Brain microvascular endothelial cell (primary cell): ENCODE measurements at regions not wholly inside any gene's neighbourhood (a gene's known extent, or its start where the extent isn't known, plus 50 kb on each side); places are given as distances from the start of the nearest gene placed in this dataset.
"Not testable (repeated sequence)": the region's sequence is repeated elsewhere in the genome, so short reads cannot be mapped to it uniquely, and the experiment has no call there.

ENCODE experiments used
- DNase-seq: peaks from one replicate; pipeline ENCODE4 v3.0.0-alpha.2; 2020
- H3K27ac ChIP-seq: fragments of 250-450 bp; sonication (Bioruptor Pico); 2 replicates; pipeline ENCODE4 v1.5.1; 2020; ENCODE audit warnings: mild to moderate bottlenecking, moderate library complexity
- H3K27me3 ChIP-seq: fragments of 250-450 bp; sonication (Bioruptor Pico); replicated peaks from 2 replicates; pipeline ENCODE4 v1.5.1; 2020; ENCODE audit warnings: mild to moderate bottlenecking
- H3K36me3 ChIP-seq: fragments of 250-450 bp; sonication (Bioruptor Pico); replicated peaks from 2 replicates; pipeline ENCODE4 v1.5.1; 2020; ENCODE audit warnings: mild to moderate bottlenecking
- H3K4me3 ChIP-seq: 2 replicates; pipeline ENCODE4 v1.5.1; 2011; ENCODE audit warnings: low read depth, mild to moderate bottlenecking, control low read depth, low read length, moderate library complexity
- CTCF ChIP-seq: IDR thresholded peaks from 2 replicates; pipeline ENCODE4 v1.5.1; 2011; ENCODE audit warnings: low read depth, mild to moderate bottlenecking, moderate library complexity, low read length, control low read depth, inconsistent platforms; ENCODE audit errors: missing control alignments
- in situ Hi-C: cut with HindIII; loops from 2 replicates; pipeline ENCODE4 v1.10.0; 2017; ENCODE audit warnings: low sequenced_read_pairs, low pct_ligation_motif_present

DNA sequence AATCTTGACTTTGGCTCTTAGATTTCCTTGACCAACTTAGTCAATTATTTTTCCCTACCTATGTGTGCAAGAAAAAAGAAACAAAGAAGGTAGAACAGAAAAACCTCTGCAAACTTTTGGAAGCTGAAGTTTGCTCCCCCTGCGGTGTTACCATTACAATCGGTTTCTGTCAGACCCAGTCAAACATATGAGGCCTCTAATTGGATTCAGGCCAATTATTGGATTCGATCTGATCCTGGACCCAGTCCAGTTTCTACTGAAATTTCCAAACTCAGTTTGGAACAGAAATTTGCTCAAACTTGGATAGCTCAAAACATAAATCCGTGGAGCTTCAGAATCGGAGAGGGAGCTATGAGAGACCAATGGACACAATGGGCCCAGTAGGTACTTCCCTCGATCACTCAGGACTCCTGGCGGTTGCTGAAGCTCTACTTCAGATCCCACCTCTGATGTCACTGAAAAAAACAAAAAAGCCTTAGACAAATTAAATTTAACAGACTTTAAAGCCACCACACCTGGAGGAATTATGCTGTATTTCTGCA, 523.9 kb downstream of the DMRTA1 start:
- TF ChIP-seq CTCF: no peak
- Histone ChIP-seq H3K4me3 (no peak overlapping the region), H3K27ac (no peak overlapping the region), H3K27me3 (no peaks in the 10 kb centered on the region), H3K36me3 (no peaks in the 10 kb centered on the region)
- in situ Hi-C loops: no loop called here
- DNase-seq: no peak

- Histone ChIP-seq H3K36me3 (no peaks in the 10 kb centered on the region), H3K27ac (no peak overlapping the region), H3K27me3 (no peaks in the 10 kb centered on the region), H3K4me3 (no peak overlapping the region)
- DNase-seq: no peak
- in situ Hi-C loops: no loop called here
- TF ChIP-seq CTCF: no peak
These were observed 529.3 kb downstream of the DMRTA1 start for GRCh38 chr9:22975951-22976350.

DNA sequence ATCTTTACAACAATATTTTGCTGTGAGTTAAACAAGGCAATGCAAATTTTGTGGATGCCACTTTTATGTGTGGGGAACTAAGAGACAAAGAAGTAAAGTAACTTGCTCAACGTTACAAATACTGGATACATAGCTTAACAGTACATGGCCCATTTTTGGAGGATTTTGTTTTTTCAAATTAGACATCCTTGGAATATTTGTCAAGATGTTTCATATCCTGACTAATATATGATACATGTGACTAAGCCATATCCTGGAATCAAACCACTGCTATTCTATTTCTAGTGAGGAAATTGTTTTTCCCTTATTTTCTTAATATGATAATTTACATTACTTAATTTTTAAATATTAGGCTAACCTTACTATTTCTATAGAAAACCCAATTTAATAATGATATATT, 529.8 kb downstream of the DMRTA1 start:
- Histone ChIP-seq H3K27me3 (no peaks in the 10 kb centered on the region), H3K4me3 (no peak overlapping the region), H3K27ac (no peak overlapping the region), H3K36me3 (no peaks in the 10 kb centered on the region)
- DNase-seq: no peak
- in situ Hi-C loops: no loop called here
- TF ChIP-seq CTCF: no peak

DNA sequence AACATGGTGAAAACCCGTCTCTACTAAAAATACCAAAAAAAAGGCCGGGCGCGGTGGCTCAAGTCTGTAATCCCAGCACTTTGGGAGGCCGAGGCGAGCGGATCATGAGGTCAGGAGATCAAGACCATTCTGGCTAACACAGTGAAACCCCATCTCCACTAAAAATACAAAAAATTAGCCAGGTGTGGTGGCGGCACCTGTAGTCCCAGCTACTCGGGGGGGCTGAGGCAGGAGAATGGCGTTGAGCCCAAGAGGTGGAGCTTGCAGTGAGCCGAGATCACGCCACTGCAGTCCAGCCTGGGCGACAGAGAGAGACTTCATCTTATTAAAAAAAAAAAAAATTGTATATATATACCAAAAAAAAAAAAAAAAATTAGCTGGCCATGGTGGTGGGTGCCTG, 533.8 kb downstream of the DMRTA1 start:
- not testable (repeated sequence) for DNase-seq

DNA sequence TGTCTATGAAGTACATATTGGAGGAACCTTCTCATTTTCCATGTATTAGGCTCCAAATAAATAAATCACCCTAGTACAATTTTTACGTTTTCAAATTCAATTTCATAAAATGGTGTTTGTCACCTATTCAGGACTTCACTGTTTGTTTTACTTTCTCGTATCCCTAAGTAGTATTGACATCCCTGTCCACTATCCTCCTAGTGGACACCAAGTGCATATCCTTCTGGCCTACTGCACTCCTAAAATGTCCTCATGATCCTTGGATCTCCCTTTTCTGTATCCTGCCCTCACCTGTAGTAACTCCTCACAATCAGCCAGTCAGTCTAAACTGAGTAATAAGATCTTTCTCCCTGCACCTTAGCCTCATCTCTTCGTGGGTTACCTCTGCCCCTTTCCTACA, 539.9 kb downstream of the DMRTA1 start:
- TF ChIP-seq CTCF: peak; percentile 34
- Histone ChIP-seq H3K27ac (no peak overlapping the region), H3K4me3 (no peak overlapping the region), H3K36me3 (no peaks in the 10 kb centered on the region), H3K27me3 (no peaks in the 10 kb centered on the region)
- DNase-seq: no peak
- in situ Hi-C loops: no loop called here

More for the DNA sequence above, 533.8 kb downstream of the DMRTA1 start:
- H3K36me3 ChIP-seq, H3K27me3 ChIP-seq, H3K27ac ChIP-seq, H3K4me3 ChIP-seq, in situ Hi-C loops: not testable (repeated sequence)

GRCh38 chr9:22990349-22990748, 543.7 kb downstream of the DMRTA1 start:
- Histone ChIP-seq H3K27me3 (no peaks in the 10 kb centered on the region), H3K36me3 (no peaks in the 10 kb centered on the region), H3K4me3 (no peak overlapping the region), H3K27ac (no peak overlapping the region)
- in situ Hi-C loops: no loop called here
- no peak for DNase-seq
- no peak for TF ChIP-seq CTCF
